ENCODE measurements at regions not wholly inside any gene's neighbourhood (a gene's known extent, or its start where the extent isn't known, plus 50 kb on each side); places are given as distances from the start of the nearest gene placed in this dataset.

DNA sequence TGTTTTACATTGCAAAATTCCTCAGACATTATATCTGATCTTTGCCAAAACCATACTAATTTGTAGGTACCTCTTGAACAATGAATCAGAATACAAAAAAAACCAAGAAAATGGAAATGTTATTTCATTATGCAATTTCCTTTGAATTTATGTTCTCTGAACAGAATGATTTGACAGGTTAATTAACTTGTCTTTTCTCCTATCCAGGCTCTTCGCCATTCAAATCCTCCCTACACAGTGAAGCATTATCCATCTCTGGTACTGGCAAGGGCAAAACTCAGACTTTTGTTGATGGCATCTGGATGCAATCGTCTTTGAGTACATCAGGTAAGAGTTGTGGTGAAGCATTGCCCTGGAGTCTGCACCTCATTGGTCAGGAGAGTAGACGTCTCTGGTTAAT, 655.7 kb upstream of the ITGA1 start:
- no peak for TF ChIP-seq POLR2A (IDR thresholded peaks at IDR 0.05)
- TF ChIP-seq, protein P1, sequence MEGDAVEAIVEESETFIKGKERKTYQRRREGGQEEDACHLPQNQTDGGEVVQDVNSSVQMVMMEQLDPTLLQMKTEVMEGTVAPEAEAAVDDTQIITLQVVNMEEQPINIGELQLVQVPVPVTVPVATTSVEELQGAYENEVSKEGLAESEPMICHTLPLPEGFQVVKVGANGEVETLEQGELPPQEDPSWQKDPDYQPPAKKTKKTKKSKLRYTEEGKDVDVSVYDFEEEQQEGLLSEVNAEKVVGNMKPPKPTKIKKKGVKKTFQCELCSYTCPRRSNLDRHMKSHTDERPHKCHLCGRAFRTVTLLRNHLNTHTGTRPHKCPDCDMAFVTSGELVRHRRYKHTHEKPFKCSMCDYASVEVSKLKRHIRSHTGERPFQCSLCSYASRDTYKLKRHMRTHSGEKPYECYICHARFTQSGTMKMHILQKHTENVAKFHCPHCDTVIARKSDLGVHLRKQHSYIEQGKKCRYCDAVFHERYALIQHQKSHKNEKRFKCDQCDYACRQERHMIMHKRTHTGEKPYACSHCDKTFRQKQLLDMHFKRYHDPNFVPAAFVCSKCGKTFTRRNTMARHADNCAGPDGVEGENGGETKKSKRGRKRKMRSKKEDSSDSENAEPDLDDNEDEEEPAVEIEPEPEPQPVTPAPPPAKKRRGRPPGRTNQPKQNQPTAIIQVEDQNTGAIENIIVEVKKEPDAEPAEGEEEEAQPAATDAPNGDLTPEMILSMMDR (IDR thresholded peaks at IDR 0.05) = no peak
